ENCODE measurements at regions not wholly inside any gene's neighbourhood (a gene's known extent, or its start where the extent isn't known, plus 50 kb on each side); places are given as distances from the start of the nearest gene placed in this dataset.

DNA sequence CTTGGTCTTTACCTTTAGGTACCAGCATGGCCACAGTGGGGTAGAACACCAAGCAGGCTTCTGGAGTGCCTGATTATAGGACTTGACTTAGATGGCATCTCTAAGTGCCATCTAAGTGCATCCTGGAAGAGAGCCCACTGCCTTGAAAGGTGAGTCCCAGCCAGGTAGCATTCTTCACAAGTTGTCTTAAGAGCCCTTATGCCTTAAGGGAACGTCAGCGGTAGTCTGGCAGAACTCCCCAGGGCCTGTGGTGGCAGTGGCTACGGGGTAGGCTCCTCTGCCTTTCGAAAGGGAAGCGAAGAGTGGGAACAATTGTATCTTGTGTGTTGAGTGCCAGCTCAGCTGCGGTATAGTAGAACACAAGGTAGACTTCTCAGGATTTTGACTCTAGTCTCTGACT lies 549.0 kb downstream of the HS3ST4 start:
- TF ChIP-seq CEBPB (IDR thresholded peaks at IDR 0.05; ENCODE audit: low read depth) (no peak), POLR2A (IDR thresholded peaks at IDR 0.05; ENCODE audit: borderline replicate concordance, extremely low read depth, insufficient read depth, insufficient read length) (no peak), RAD21 (IDR thresholded peaks at IDR 0.05; ENCODE audit: low read depth) (no peak), CTCF (IDR thresholded peaks at IDR 0.05 in 2 of 3, conservative IDR thresholded peaks at IDR 0.05 in 1 of 3; ENCODE audit: borderline replicate concordance in 1 of 3, insufficient read depth in 1 of 3, low read depth in 2 of 3, low read length in 2 of 3) (no peak), ZNF274 (IDR thresholded peaks at IDR 0.05; ENCODE audit: low read depth, low read length) (no peak), SIN3A (IDR thresholded peaks at IDR 0.05; ENCODE audit: low read depth) (no peak)
